Fibroblast of the conjunctiva (primary cell): ENCODE measurements at regions not wholly inside any gene's neighbourhood (a gene's known extent, or its start where the extent isn't known, plus 50 kb on each side); places are given as distances from the start of the nearest gene placed in this dataset.

Source experiments
- DNase-seq: peaks from one replicate; pipeline ENCODE4 v3.0.0-alpha.2; 2010; ENCODE audit warnings: low read depth

GRCh38 chr14:44297437-44297836, 209.6 kb downstream of the FSCB start:
- no peak for DNase-seq

GRCh38 chr14:44291366-44291915, 215.6 kb downstream of the FSCB start:
- DNase-seq: no peak

GRCh38 chr14:44287858-44288257, 219.2 kb downstream of the FSCB start:
- no peak for DNase-seq

- DNase-seq: no peak
Measured at GRCh38 chr14:44286201-44286600, 220.9 kb downstream of the FSCB start.

GRCh38 chr14:44283836-44284235, 223.2 kb downstream of the FSCB start:
- no peak for DNase-seq

- no peak for DNase-seq
Measured at GRCh38 chr14:44279357-44279756, 227.7 kb downstream of the FSCB start.

- no peak for DNase-seq
Measured at GRCh38 chr14:44271637-44272036, 235.4 kb downstream of the FSCB start.

GRCh38 chr14:44271006-44271405, 236.1 kb downstream of the FSCB start:
- no peak for DNase-seq

- DNase-seq: no peak
Measured at GRCh38 chr14:44265246-44265645, 241.8 kb downstream of the FSCB start.

GRCh38 chr14:44215660-44216059, 291.4 kb downstream of the FSCB start:
- no peak for DNase-seq

- DNase-seq: no peak
Measured at GRCh38 chr14:44211718-44212117, 295.4 kb downstream of the FSCB start.

GRCh38 chr14:44204061-44204835, 302.8 kb downstream of the FSCB start:
- DNase-seq: no peak

GRCh38 chr14:44180975-44181374, 326.1 kb downstream of the FSCB start:
- no peak for DNase-seq

- DNase-seq: no peak
Measured at GRCh38 chr14:44170556-44170955, 336.5 kb downstream of the FSCB start.

- DNase-seq: no peak
Measured at GRCh38 chr14:44170101-44170500, 337.0 kb downstream of the FSCB start.

GRCh38 chr14:44168566-44168965, 338.5 kb downstream of the FSCB start:
- DNase-seq: no peak

- DNase-seq: no peak
Measured at GRCh38 chr14:44166611-44167010, 340.5 kb downstream of the FSCB start.

GRCh38 chr14:44165936-44166335, 341.1 kb downstream of the FSCB start:
- no peak for DNase-seq

- no peak for DNase-seq
Measured at GRCh38 chr14:44165286-44165685, 341.8 kb downstream of the FSCB start.

- no peak for DNase-seq
Measured at GRCh38 chr14:44163946-44164345, 343.1 kb downstream of the FSCB start.

GRCh38 chr14:44162197-44162596, 344.9 kb downstream of the FSCB start:
- DNase-seq: no peak

- peak; percentile 26 for DNase-seq
Measured at GRCh38 chr14:44154874-44155273, 352.2 kb downstream of the FSCB start.

GRCh38 chr14:44154446-44154845, 352.6 kb downstream of the FSCB start:
- no peak for DNase-seq
